Endothelial cell of umbilical vein (primary cell): ENCODE measurements at regions not wholly inside any gene's neighbourhood (a gene's known extent, or its start where the extent isn't known, plus 50 kb on each side); places are given as distances from the start of the nearest gene placed in this dataset.

ENCODE experiments used
- BruUV-seq: library from RNA; stranded (reverse); fragments of 400-500 nt; replicated peaks from 2 replicates; lab custom pipeline; 2021; lab: Mats Ljungman, UMichigan
- CTCF ChIA-PET: fragments of 300-600, 350-600 bp; sonication (Branson Sonifier 250); formaldehyde crosslinking; loops from one replicate; lab custom pipeline; 2021; ENCODE audit warnings: antibody characterized with exemption, inconsistent platforms; lab: Charles Lee
- POLR2A ChIA-PET: fragments of 300-600, 350-600 bp; sonication (Branson Sonifier 250); formaldehyde crosslinking; loops from one replicate; lab custom pipeline; 2021; ENCODE audit warnings: antibody characterized with exemption, inconsistent platforms; lab: Charles Lee
- DNase-seq: peaks from one replicate; pipeline ENCODE4 v3.0.0-alpha.2; 2011; ENCODE audit warnings: low read depth, low spot score
- FAIRE-seq: peaks from 2 replicates; lab custom pipeline; 2011; peaks lifted over from hg19 to GRCh38; lab: Jason Lieb, UNC
- H2AFZ ChIP-seq: 2 replicates; pipeline ENCODE4 v1.6.0; 2012; ENCODE audit warnings: low read depth, low read length, control low read depth, inconsistent platforms
- H3K27ac ChIP-seq: 2 replicates; pipeline ENCODE4 v1.5.1; 2011; ENCODE audit warnings: low read depth, mild to moderate bottlenecking, control low read depth, low read length, moderate library complexity; ENCODE audit not compliant: insufficient read depth
- H3K27me3 ChIP-seq, 2 experiments: 2 replicates each; pipeline versions ENCODE4 v1.6.0 to v1.6.1; 2011; ENCODE audit warnings: low read length in 2 of 2, mixed read lengths in 1 of 2; ENCODE audit not compliant: control insufficient read depth in 2 of 2, insufficient read depth in 2 of 2
- H3K36me3 ChIP-seq, 2 experiments: 2 replicates in 1 of 2; 3 replicates in 1 of 2; pipeline ENCODE4 v1.5.1; 2011; ENCODE audit warnings: low read length in 2 of 2, mild to moderate bottlenecking in 1 of 2, moderate library complexity in 1 of 2; ENCODE audit not compliant: control insufficient read depth in 2 of 2, insufficient read depth in 2 of 2; ENCODE audit errors: extremely low read depth in 1 of 2
- H3K4me1 ChIP-seq: 3 replicates; pipeline ENCODE4 v1.5.1; 2011; ENCODE audit warnings: mild to moderate bottlenecking, low read length; ENCODE audit not compliant: control insufficient read depth, insufficient read depth; ENCODE audit errors: extremely low read depth
- H3K4me2 ChIP-seq: 2 replicates; pipeline ENCODE4 v1.6.1; 2011; ENCODE audit warnings: low read length, control low read depth, mixed read lengths; ENCODE audit not compliant: insufficient read depth
- H3K4me3 ChIP-seq, 3 experiments: fragments of 200-600 bp in 1 of 3; sonication (generic), shearing (Covaris generic) in 1 of 3; replicated peaks in 1 of 3; 2 replicates each; pipeline ENCODE4 v1.5.1; 2011 to 2016; ENCODE audit warnings: control low read depth in 3 of 3, low read length in 3 of 3, mild to moderate bottlenecking in 2 of 3, inconsistent platforms in 1 of 3, low read depth in 1 of 3, moderate library complexity in 1 of 3; ENCODE audit not compliant: insufficient read depth in 1 of 3
- H3K79me2 ChIP-seq: 2 replicates; pipeline ENCODE4 v1.6.0; 2012; ENCODE audit warnings: low read length, inconsistent platforms; ENCODE audit not compliant: control insufficient read depth, insufficient read depth
- H3K9ac ChIP-seq: replicated peaks from 2 replicates; pipeline ENCODE3; 2011; ENCODE audit warnings: low read length, control low read depth; ENCODE audit not compliant: insufficient read depth; ENCODE audit errors: extremely low read depth
- H3K9me1 ChIP-seq: replicated peaks from 3 replicates; pipeline ENCODE4 v1.6.0; 2011; ENCODE audit warnings: mild to moderate bottlenecking, low read length; ENCODE audit not compliant: control insufficient read depth, insufficient read depth; ENCODE audit errors: extremely low read depth
- H3K9me3 ChIP-seq: replicated peaks from 2 replicates; pipeline ENCODE4 v1.5.1; 2012; ENCODE audit warnings: low read length, inconsistent platforms; ENCODE audit not compliant: control insufficient read depth, insufficient read depth
- H4K20me1 ChIP-seq: replicated peaks from 2 replicates; pipeline ENCODE3; 2011; ENCODE audit warnings: mild to moderate bottlenecking, low read length; ENCODE audit not compliant: control insufficient read depth, insufficient read depth; ENCODE audit errors: extremely low read depth
- EZH2 ChIP-seq: IDR thresholded peaks from 2 replicates; pipeline ENCODE4 v1.6.1; 2012; ENCODE audit warnings: borderline replicate concordance, low read depth, mild to moderate bottlenecking, moderate library complexity, low read length, inconsistent platforms; ENCODE audit not compliant: severe bottlenecking
- FOS ChIP-seq: IDR thresholded peaks from 2 replicates; pipeline ENCODE4 v1.6.1; 2011; ENCODE audit warnings: mild to moderate bottlenecking, low read length, moderate library complexity, borderline replicate concordance; ENCODE audit not compliant: insufficient read depth
- GATA2 ChIP-seq: IDR thresholded peaks from 2 replicates; pipeline ENCODE4 v1.7.0; 2011; ENCODE audit warnings: low read depth, mild to moderate bottlenecking, moderate library complexity, mixed read lengths, low read length; ENCODE audit not compliant: insufficient read length, insufficient read depth
- JUN ChIP-seq: IDR thresholded peaks from 2 replicates; pipeline ENCODE4 v1.6.1; 2011; ENCODE audit warnings: borderline replicate concordance, low read depth; ENCODE audit not compliant: insufficient read length, insufficient read depth
- MYC ChIP-seq: IDR thresholded peaks from one replicate; pipeline ENCODE4 v1.6.1; 2011; ENCODE audit warnings: mild to moderate bottlenecking, low read depth, low read length
- POLR2A ChIP-seq: IDR thresholded peaks from 2 replicates; pipeline ENCODE4 v1.6.1; 2012; ENCODE audit warnings: low read depth, mild to moderate bottlenecking, control low read depth, low read length
- POLR2AphosphoS5 ChIP-seq: IDR thresholded peaks from 2 replicates; pipeline ENCODE4 v1.6.1; 2012; ENCODE audit warnings: low read depth, mild to moderate bottlenecking, control low read depth, low read length, moderate library complexity; ENCODE audit not compliant: insufficient read depth
- dilution Hi-C: fragments of 300-500 bp; cut with MboI; formaldehyde crosslinking; loops from one replicate; pipeline ENCODE4 v1.15.0; 2019; ENCODE audit warnings: low sequenced_read_pairs; ENCODE audit not compliant: extremely low pct_ligation_motif_present
- intact Hi-C: fragments of 100-400 bp; cut with micrococcal nuclease; formaldehyde crosslinking; loops from one replicate; pipeline ENCODE4 v1.10.0; 2022
- TF ChIP-seq, protein P1 (sequence below): IDR thresholded peaks from 2 replicates; pipeline ENCODE4 v1.6.1; 2011; ENCODE audit not compliant: insufficient read depth, insufficient read length
- TF ChIP-seq, protein P2 (sequence below), 2 donors: IDR thresholded peaks; 1 replicate in 1 of 2; 2 replicates in 1 of 2; pipeline ENCODE4 v1.5.1; 2011; ENCODE audit warnings: low read length in 2 of 2, mild to moderate bottlenecking in 2 of 2, moderate library complexity in 2 of 2, control low read depth in 1 of 2, inconsistent platforms in 1 of 2, low read depth in 1 of 2; ENCODE audit not compliant: insufficient read depth in 1 of 2; ENCODE audit errors: extremely low read depth in 1 of 2

DNA sequence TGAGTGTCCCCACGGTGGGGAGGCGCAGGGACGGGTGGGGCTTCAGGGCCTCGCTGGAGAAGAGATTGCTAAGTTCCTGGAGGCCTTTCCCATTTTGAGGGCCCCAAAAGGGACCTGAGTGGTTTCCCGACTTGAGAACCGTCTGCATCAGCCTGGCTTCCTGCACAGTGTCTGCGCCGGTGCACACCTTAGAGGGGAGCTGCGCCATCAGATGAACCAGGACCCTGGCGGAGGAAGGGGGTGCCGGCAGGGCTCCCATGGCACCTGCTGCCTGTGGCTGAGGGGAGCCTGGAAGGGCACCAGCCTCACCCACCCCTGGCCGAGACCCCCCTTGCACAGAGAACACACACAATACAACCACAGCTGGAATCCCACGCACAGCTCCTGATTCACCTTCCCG, 465.1 kb upstream of the MYT1L start:
- ChIA-PET CTCF (no interaction called here), POLR2A (no interaction called here)
- no TSS peak for BruUV-seq
- Histone ChIP-seq H3K36me3 (no peaks in the 10 kb centered on the region), H3K79me2 (no peaks in the 10 kb centered on the region), H3K9ac (no peak overlapping the region), H3K4me2 (no peak overlapping the region), H3K9me3 (peaks cover 6% of the 10 kb centered on the region), H3K27ac (no peak overlapping the region), H3K4me1 (no peaks in the 10 kb centered on the region), H3K9me1 (no peaks in the 10 kb centered on the region), H2AFZ (no peak overlapping the region), H3K4me3 (no peak overlapping the region), H4K20me1 (no peaks in the 10 kb centered on the region), H3K27me3 (no peaks in the 10 kb centered on the region)
- DNase-seq = no peak
- FAIRE-seq = no peak
- intact Hi-C loops (no loop called here), dilution Hi-C loops (no loop called here)
- no peak for TF ChIP-seq POLR2A
- TF ChIP-seq POLR2AphosphoS5 = no peak
- no peak for TF ChIP-seq FOS
- TF ChIP-seq GATA2 = no peak
- no peak for TF ChIP-seq JUN
- TF ChIP-seq, protein P1, sequence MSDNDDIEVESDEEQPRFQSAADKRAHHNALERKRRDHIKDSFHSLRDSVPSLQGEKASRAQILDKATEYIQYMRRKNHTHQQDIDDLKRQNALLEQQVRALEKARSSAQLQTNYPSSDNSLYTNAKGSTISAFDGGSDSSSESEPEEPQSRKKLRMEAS = no peak
- TF ChIP-seq, protein P2, sequence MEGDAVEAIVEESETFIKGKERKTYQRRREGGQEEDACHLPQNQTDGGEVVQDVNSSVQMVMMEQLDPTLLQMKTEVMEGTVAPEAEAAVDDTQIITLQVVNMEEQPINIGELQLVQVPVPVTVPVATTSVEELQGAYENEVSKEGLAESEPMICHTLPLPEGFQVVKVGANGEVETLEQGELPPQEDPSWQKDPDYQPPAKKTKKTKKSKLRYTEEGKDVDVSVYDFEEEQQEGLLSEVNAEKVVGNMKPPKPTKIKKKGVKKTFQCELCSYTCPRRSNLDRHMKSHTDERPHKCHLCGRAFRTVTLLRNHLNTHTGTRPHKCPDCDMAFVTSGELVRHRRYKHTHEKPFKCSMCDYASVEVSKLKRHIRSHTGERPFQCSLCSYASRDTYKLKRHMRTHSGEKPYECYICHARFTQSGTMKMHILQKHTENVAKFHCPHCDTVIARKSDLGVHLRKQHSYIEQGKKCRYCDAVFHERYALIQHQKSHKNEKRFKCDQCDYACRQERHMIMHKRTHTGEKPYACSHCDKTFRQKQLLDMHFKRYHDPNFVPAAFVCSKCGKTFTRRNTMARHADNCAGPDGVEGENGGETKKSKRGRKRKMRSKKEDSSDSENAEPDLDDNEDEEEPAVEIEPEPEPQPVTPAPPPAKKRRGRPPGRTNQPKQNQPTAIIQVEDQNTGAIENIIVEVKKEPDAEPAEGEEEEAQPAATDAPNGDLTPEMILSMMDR (IDR thresholded peaks at IDR 0.05; ENCODE audit: extremely low read depth in 1 of 2, insufficient read depth in 1 of 2, low read depth in 1 of 2, low read length in 2 of 2) = no peak
- TF ChIP-seq MYC = no peak
- no peak for TF ChIP-seq EZH2
